ENCODE measurements at regions not wholly inside any gene's neighbourhood (a gene's known extent, or its start where the extent isn't known, plus 50 kb on each side); places are given as distances from the start of the nearest gene placed in this dataset.

- no peak for DNase-seq (ENCODE audit: low read depth, low spot score)
Measured at GRCh38 chr7:96561892-96562291, 147.8 kb downstream of the SEM1 start.

GRCh38 chr7:96558530-96558929 lies 151.1 kb downstream of the SEM1 start:
- DNase-seq (ENCODE audit: low read depth, low spot score): no peak

GRCh38 chr7:96558093-96558492 lies 151.6 kb downstream of the SEM1 start:
- peak; percentile 6 for DNase-seq (ENCODE audit: low read depth, low spot score)

- peak; percentile 38 for DNase-seq (ENCODE audit: low read depth, low spot score)
Measured at GRCh38 chr7:96557598-96557997, 152.0 kb downstream of the SEM1 start.

GRCh38 chr7:96548664-96549063 lies 161.0 kb downstream of the SEM1 start:
- DNase-seq (ENCODE audit: low read depth, low spot score): no peak

GRCh38 chr7:96547371-96547811 lies 162.3 kb downstream of the SEM1 start:
- DNase-seq (ENCODE audit: low read depth, low spot score): no peak

GRCh38 chr7:96546426-96546825 lies 163.2 kb downstream of the SEM1 start:
- DNase-seq (ENCODE audit: low read depth, low spot score): no peak

GRCh38 chr7:96539471-96539870 lies 170.2 kb downstream of the SEM1 start:
- DNase-seq (ENCODE audit: low read depth, low spot score): no peak

GRCh38 chr7:96538632-96539031 lies 171.0 kb downstream of the SEM1 start:
- DNase-seq (ENCODE audit: low read depth, low spot score): no peak

- DNase-seq (ENCODE audit: low read depth, low spot score): no peak
Measured at GRCh38 chr7:96534221-96534620, 175.4 kb downstream of the SEM1 start.

- DNase-seq (ENCODE audit: low read depth, low spot score): no peak
Measured at GRCh38 chr7:96532428-96532935, 177.2 kb downstream of the SEM1 start.

- DNase-seq (ENCODE audit: low read depth, low spot score): no peak
Measured at GRCh38 chr7:96531331-96531730, 178.3 kb downstream of the SEM1 start.

GRCh38 chr7:96530786-96531185 lies 178.9 kb downstream of the SEM1 start:
- DNase-seq (ENCODE audit: low read depth, low spot score): no peak

- DNase-seq (ENCODE audit: low read depth, low spot score): no peak
Measured at GRCh38 chr7:96527133-96527827, 182.4 kb downstream of the SEM1 start.

- DNase-seq (ENCODE audit: low read depth, low spot score): peak; percentile 48
Measured at GRCh38 chr7:96526496-96526895, 183.2 kb downstream of the SEM1 start.

GRCh38 chr7:96521068-96521894 lies 188.4 kb downstream of the SEM1 start:
- DNase-seq (ENCODE audit: low read depth, low spot score): no peak

GRCh38 chr7:96508371-96508770 lies 186.5 kb upstream of the SLC25A13 start:
- no peak for DNase-seq (ENCODE audit: low read depth, low spot score)

- no peak for DNase-seq (ENCODE audit: low read depth, low spot score)
Measured at GRCh38 chr7:96503597-96503996, 181.7 kb upstream of the SLC25A13 start.

GRCh38 chr7:96501318-96501717 lies 179.4 kb upstream of the SLC25A13 start:
- no peak for DNase-seq (ENCODE audit: low read depth, low spot score)

- no peak for DNase-seq (ENCODE audit: low read depth, low spot score)
Measured at GRCh38 chr7:96499532-96499931, 177.6 kb upstream of the SLC25A13 start.

- no peak for DNase-seq (ENCODE audit: low read depth, low spot score)
Measured at GRCh38 chr7:96497567-96497966, 175.7 kb upstream of the SLC25A13 start.

GRCh38 chr7:96495751-96496216 lies 173.9 kb upstream of the SLC25A13 start:
- no peak for DNase-seq (ENCODE audit: low read depth, low spot score)

- DNase-seq (ENCODE audit: low read depth, low spot score): peak; percentile 67
Measured at GRCh38 chr7:96486681-96487080, 164.8 kb upstream of the SLC25A13 start.
